ENCODE measurements at regions not wholly inside any gene's neighbourhood (a gene's known extent, or its start where the extent isn't known, plus 50 kb on each side); places are given as distances from the start of the nearest gene placed in this dataset.

GRCh38 chr16:9185381-9185780 is 93.9 kb downstream of the HAPSTR1 start:
- no peak for TF ChIP-seq TEAD4 (IDR thresholded peaks at IDR 0.05)
- TF ChIP-seq ZBTB7A (IDR thresholded peaks at IDR 0.05; ENCODE audit: low read depth): no peak
- no peak for TF ChIP-seq EGR1 (IDR thresholded peaks at IDR 0.05)
- no peak for TF ChIP-seq TAF1 (IDR thresholded peaks at IDR 0.05; ENCODE audit: low read depth)
- no peak for TF ChIP-seq CREB1 (IDR thresholded peaks at IDR 0.05; ENCODE audit: low read depth)
- no peak for TF ChIP-seq EP300 (IDR thresholded peaks at IDR 0.05; ENCODE audit: borderline replicate concordance)
- TF ChIP-seq, protein P1, sequence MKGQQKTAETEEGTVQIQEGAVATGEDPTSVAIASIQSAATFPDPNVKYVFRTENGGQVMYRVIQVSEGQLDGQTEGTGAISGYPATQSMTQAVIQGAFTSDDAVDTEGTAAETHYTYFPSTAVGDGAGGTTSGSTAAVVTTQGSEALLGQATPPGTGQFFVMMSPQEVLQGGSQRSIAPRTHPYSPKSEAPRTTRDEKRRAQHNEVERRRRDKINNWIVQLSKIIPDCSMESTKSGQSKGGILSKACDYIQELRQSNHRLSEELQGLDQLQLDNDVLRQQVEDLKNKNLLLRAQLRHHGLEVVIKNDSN (IDR thresholded peaks at IDR 0.05): no peak
- TF ChIP-seq RAD21 (IDR thresholded peaks at IDR 0.05; ENCODE audit: low read depth): no peak
- no peak for TF ChIP-seq MAX (IDR thresholded peaks at IDR 0.05)
- TF ChIP-seq TCF12 (IDR thresholded peaks at IDR 0.05; ENCODE audit: low read depth): no peak
- TF ChIP-seq REST (IDR thresholded peaks at IDR 0.05; ENCODE audit: low read depth): no peak
- no peak for TF ChIP-seq CEBPB (IDR thresholded peaks at IDR 0.05)
- TF ChIP-seq NFIC (IDR thresholded peaks at IDR 0.05): no peak
- TF ChIP-seq FOXM1 (IDR thresholded peaks at IDR 0.05; ENCODE audit: borderline replicate concordance, low read depth): no peak
- TF ChIP-seq YY1 (IDR thresholded peaks at IDR 0.05; ENCODE audit: low read depth): no peak

GRCh38 chr16:9186061-9186460 is 94.6 kb downstream of the HAPSTR1 start:
- TF ChIP-seq YY1 (IDR thresholded peaks at IDR 0.05; ENCODE audit: low read depth): no peak
- no peak for TF ChIP-seq TAF1 (IDR thresholded peaks at IDR 0.05; ENCODE audit: low read depth)
- no peak for TF ChIP-seq REST (IDR thresholded peaks at IDR 0.05; ENCODE audit: low read depth)
- no peak for TF ChIP-seq NFIC (IDR thresholded peaks at IDR 0.05)
- no peak for TF ChIP-seq TCF12 (IDR thresholded peaks at IDR 0.05; ENCODE audit: low read depth)
- no peak for TF ChIP-seq CREB1 (IDR thresholded peaks at IDR 0.05; ENCODE audit: low read depth)
- no peak for TF ChIP-seq CEBPB (IDR thresholded peaks at IDR 0.05)
- TF ChIP-seq MAX (IDR thresholded peaks at IDR 0.05): no peak
- TF ChIP-seq EGR1 (IDR thresholded peaks at IDR 0.05): no peak
- no peak for TF ChIP-seq EP300 (IDR thresholded peaks at IDR 0.05; ENCODE audit: borderline replicate concordance)
- TF ChIP-seq, protein P1 (IDR thresholded peaks at IDR 0.05): no peak
- no peak for TF ChIP-seq FOXM1 (IDR thresholded peaks at IDR 0.05; ENCODE audit: borderline replicate concordance, low read depth)

DNA sequence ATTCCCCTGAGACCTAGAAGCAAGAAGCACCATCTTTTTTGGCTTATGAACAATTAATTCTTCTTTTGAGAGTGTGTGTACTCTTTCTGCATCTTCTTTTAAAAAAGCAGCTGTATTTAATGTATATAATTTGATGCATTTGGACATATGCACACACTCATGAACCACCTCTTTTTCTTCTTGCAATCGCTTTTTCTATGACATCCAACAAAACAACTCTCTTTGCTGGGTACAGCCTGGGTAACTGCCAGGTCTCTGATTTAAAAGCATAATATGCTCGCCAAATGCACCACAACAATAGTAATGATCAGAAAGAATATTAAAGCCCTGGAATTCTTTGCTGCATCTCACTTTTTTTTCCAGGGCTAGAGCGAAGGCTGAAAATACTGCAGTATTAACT is 97.3 kb downstream of the HAPSTR1 start:
- TF ChIP-seq CEBPB (IDR thresholded peaks at IDR 0.05) (no peak), MAX (IDR thresholded peaks at IDR 0.05) (no peak), EGR1 (IDR thresholded peaks at IDR 0.05) (no peak), YY1 (IDR thresholded peaks at IDR 0.05; ENCODE audit: low read depth) (no peak), FOXM1 (IDR thresholded peaks at IDR 0.05; ENCODE audit: borderline replicate concordance, low read depth) (no peak), EP300 (IDR thresholded peaks at IDR 0.05; ENCODE audit: borderline replicate concordance) (no peak), ZBTB7A (IDR thresholded peaks at IDR 0.05; ENCODE audit: low read depth) (no peak), TEAD4 (IDR thresholded peaks at IDR 0.05) (no peak), CREB1 (IDR thresholded peaks at IDR 0.05; ENCODE audit: low read depth) (no peak), NFIC (IDR thresholded peaks at IDR 0.05) (no peak), TCF12 (IDR thresholded peaks at IDR 0.05; ENCODE audit: low read depth) (no peak), TAF1 (IDR thresholded peaks at IDR 0.05; ENCODE audit: low read depth) (no peak), REST (IDR thresholded peaks at IDR 0.05; ENCODE audit: low read depth) (no peak), RAD21 (IDR thresholded peaks at IDR 0.05; ENCODE audit: low read depth) (no peak)
- TF ChIP-seq, protein P1 (IDR thresholded peaks at IDR 0.05): no peak

All from Ishikawa (cell line).